ENCODE measurements at regions not wholly inside any gene's neighbourhood (a gene's known extent, or its start where the extent isn't known, plus 50 kb on each side); places are given as distances from the start of the nearest gene placed in this dataset.

DNA sequence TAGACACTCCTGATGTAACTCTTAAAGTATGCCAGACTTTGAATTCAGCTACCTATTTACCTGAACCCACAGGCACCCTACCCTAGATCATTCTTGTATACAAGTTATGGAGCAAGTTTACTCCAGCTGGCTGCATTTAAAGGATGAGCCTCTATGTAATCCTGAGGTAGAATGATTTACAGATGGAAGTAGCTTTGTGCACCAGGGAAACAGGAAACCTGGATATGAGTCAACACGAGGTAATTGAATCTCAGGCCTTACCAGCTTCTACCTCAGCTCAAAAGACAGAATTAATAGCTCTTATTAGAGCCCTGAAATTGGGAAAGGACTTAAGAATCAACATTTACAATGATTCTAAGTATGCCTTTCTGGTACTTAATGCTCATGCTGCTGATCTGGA is 119.8 kb downstream of the AGTR2 start:
- Histone ChIP-seq H3K9ac (replicated peaks; ENCODE audit: extremely low read depth, insufficient read depth, low read length) (no peak overlapping the region), H3K27ac (ENCODE audit: insufficient read depth, low read depth, low read length) (no peak overlapping the region), H3K27me3 (ENCODE audit: control insufficient read depth in 2 of 2, insufficient read depth in 2 of 2, low read length in 2 of 2) (no peaks in the 10 kb centered on the region), H3K4me1 (ENCODE audit: control insufficient read depth, extremely low read depth, insufficient read depth, low read length) (no peaks in the 10 kb centered on the region), H3K4me3 (replicated peaks in 1 of 3; ENCODE audit: insufficient read depth in 1 of 3, low read depth in 1 of 3, low read length in 3 of 3) (no peak overlapping the region), H3K9me3 (replicated peaks; ENCODE audit: control insufficient read depth, insufficient read depth, low read length) (no peaks in the 10 kb centered on the region), H3K4me2 (ENCODE audit: insufficient read depth, low read length) (no peak overlapping the region), H2AFZ (ENCODE audit: low read depth, low read length) (no peak overlapping the region), H3K36me3 (ENCODE audit: control insufficient read depth in 2 of 2, extremely low read depth in 1 of 2, insufficient read depth in 2 of 2, low read length in 2 of 2) (no peaks in the 10 kb centered on the region), H3K9me1 (replicated peaks; ENCODE audit: control insufficient read depth, extremely low read depth, insufficient read depth, low read length) (no peaks in the 10 kb centered on the region), H4K20me1 (replicated peaks; ENCODE audit: control insufficient read depth, extremely low read depth, insufficient read depth, low read length) (no peaks in the 10 kb centered on the region), H3K79me2 (ENCODE audit: control insufficient read depth, insufficient read depth, low read length) (no peaks in the 10 kb centered on the region)
- POLR2A ChIA-PET: no interaction called here
- BruUV-seq (replicated peaks): no TSS peak
- intact Hi-C loops (cut with micrococcal nuclease) (no loop called here), dilution Hi-C loops (cut with MboI; ENCODE audit: extremely low pct_ligation_motif_present, low sequenced_read_pairs) (no loop called here)
- no peak for DNase-seq (ENCODE audit: low read depth, low spot score)
- no peak for TF ChIP-seq MYC (IDR thresholded peaks at IDR 0.05; ENCODE audit: low read depth, low read length)
- TF ChIP-seq, protein P1, sequence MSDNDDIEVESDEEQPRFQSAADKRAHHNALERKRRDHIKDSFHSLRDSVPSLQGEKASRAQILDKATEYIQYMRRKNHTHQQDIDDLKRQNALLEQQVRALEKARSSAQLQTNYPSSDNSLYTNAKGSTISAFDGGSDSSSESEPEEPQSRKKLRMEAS (IDR thresholded peaks at IDR 0.05; ENCODE audit: insufficient read depth, insufficient read length): no peak
- no peak for TF ChIP-seq POLR2A (IDR thresholded peaks at IDR 0.05; ENCODE audit: low read depth, low read length)
- no peak for TF ChIP-seq FOS (IDR thresholded peaks at IDR 0.05; ENCODE audit: borderline replicate concordance, insufficient read depth, low read length)
- TF ChIP-seq POLR2AphosphoS5 (IDR thresholded peaks at IDR 0.05; ENCODE audit: insufficient read depth, low read depth, low read length): no peak
- no peak for TF ChIP-seq CTCF (IDR thresholded peaks at IDR 0.05; ENCODE audit: extremely low read depth in 1 of 2, insufficient read depth in 1 of 2, low read depth in 1 of 2, low read length in 2 of 2)
- no peak for TF ChIP-seq GATA2 (IDR thresholded peaks at IDR 0.05; ENCODE audit: insufficient read depth, insufficient read length, low read depth, low read length)
- TF ChIP-seq JUN (IDR thresholded peaks at IDR 0.05; ENCODE audit: borderline replicate concordance, insufficient read depth, insufficient read length, low read depth): no peak
- TF ChIP-seq EZH2 (IDR thresholded peaks at IDR 0.05; ENCODE audit: borderline replicate concordance, low read depth, low read length, severe bottlenecking): no peak
- CTCF ChIA-PET: interaction anchor here (1.1 kb wide), 1 partner anchor 27 kb away, joined by 3 read pairs; no protein-coding TSS in a partner anchor
- FAIRE-seq: no peak

Measured in endothelial cell of umbilical vein (primary cell).